Activated CD4-positive, CD25-positive, alpha-beta regulatory T cell treated with anti-CD3 and anti-CD28 coated beads, Interleukin-2, amount 50 U/mL, for 24 hours (primary cell): ENCODE measurements at regions not wholly inside any gene's neighbourhood (a gene's known extent, or its start where the extent isn't known, plus 50 kb on each side); places are given as distances from the start of the nearest gene placed in this dataset.

Experiments
- ATAC-seq, 2 donors: fragments of 150-1000 bp; cut with Tn5 transposase; one replicate each; pipeline ENCODE4 v1.10.0; 2021; ENCODE audit warnings: mild to moderate bottlenecking in 1 of 2, moderate library complexity in 1 of 2

- no peak for ATAC-seq
These were observed 55.2 kb downstream of the IRX2 start for GRCh38 chr5:2696156-2696807.

- ATAC-seq: no peak
These were observed 56.1 kb downstream of the IRX2 start for GRCh38 chr5:2695200-2695891.

GRCh38 chr5:2691530-2691929 lies 59.9 kb downstream of the IRX2 start:
- no peak for ATAC-seq

- ATAC-seq: no peak
These were observed 61.2 kb downstream of the IRX2 start for GRCh38 chr5:2690293-2690692.

GRCh38 chr5:2688586-2688985 lies 62.9 kb downstream of the IRX2 start:
- no peak for ATAC-seq

GRCh38 chr5:2687746-2688145 lies 63.7 kb downstream of the IRX2 start:
- no peak for ATAC-seq

GRCh38 chr5:2686321-2687124 lies 65.0 kb downstream of the IRX2 start:
- ATAC-seq: no peak

- no peak for ATAC-seq
These were observed 65.7 kb downstream of the IRX2 start for GRCh38 chr5:2685651-2686272.

- no peak for ATAC-seq
These were observed 66.9 kb downstream of the IRX2 start for GRCh38 chr5:2684606-2685005.

GRCh38 chr5:2683720-2684119 lies 67.8 kb downstream of the IRX2 start:
- no peak for ATAC-seq

- no peak for ATAC-seq
These were observed 70.0 kb downstream of the IRX2 start for GRCh38 chr5:2681476-2681875.

GRCh38 chr5:2680979-2681378 lies 70.5 kb downstream of the IRX2 start:
- ATAC-seq: no peak

- no peak for ATAC-seq
These were observed 73.8 kb downstream of the IRX2 start for GRCh38 chr5:2677689-2678088.

GRCh38 chr5:2675548-2675947 lies 75.9 kb downstream of the IRX2 start:
- no peak for ATAC-seq

- ATAC-seq: no peak
These were observed 77.0 kb downstream of the IRX2 start for GRCh38 chr5:2674456-2674855.

- no peak for ATAC-seq
These were observed 80.5 kb downstream of the IRX2 start for GRCh38 chr5:2670940-2671339.

GRCh38 chr5:2669913-2670312 lies 81.6 kb downstream of the IRX2 start:
- ATAC-seq: no peak

- no peak for ATAC-seq
These were observed 82.2 kb downstream of the IRX2 start for GRCh38 chr5:2669259-2669658.

- ATAC-seq: no peak
These were observed 85.4 kb downstream of the IRX2 start for GRCh38 chr5:2666081-2666480.

- no peak for ATAC-seq
These were observed 88.0 kb downstream of the IRX2 start for GRCh38 chr5:2663489-2663888.

GRCh38 chr5:2660315-2660714 lies 91.2 kb downstream of the IRX2 start:
- no peak for ATAC-seq

GRCh38 chr5:2658881-2659470 lies 92.5 kb downstream of the IRX2 start:
- no peak for ATAC-seq

GRCh38 chr5:2658447-2658846 lies 93.0 kb downstream of the IRX2 start:
- no peak for ATAC-seq
